AG04449 (cell line): ENCODE measurements at regions not wholly inside any gene's neighbourhood (a gene's known extent, or its start where the extent isn't known, plus 50 kb on each side); places are given as distances from the start of the nearest gene placed in this dataset.

Source experiments
- CTCF ChIA-PET: fragments of 350-600 bp; formaldehyde crosslinking; extraction: SDS; loops from one replicate; lab custom pipeline; 2021; ENCODE audit warnings: antibody characterized with exemption; lab: Yijun Ruan, JAX
- POLR2A ChIA-PET: fragments of 400-600, 350-600 bp; formaldehyde crosslinking; extraction: SDS; loops from one replicate; lab custom pipeline; 2020; ENCODE audit warnings: antibody characterized with exemption, inconsistent platforms; lab: Yijun Ruan, JAX
- DNase-seq: peaks from one replicate; pipeline ENCODE4 v3.0.0-alpha.2; 2010; ENCODE audit warnings: low read depth, low spot score
- H3K4me3 ChIP-seq: 2 replicates; pipeline ENCODE4 v1.5.1; 2011; ENCODE audit warnings: low read depth, mild to moderate bottlenecking, control low read depth, low read length
- TF ChIP-seq, protein P1 (sequence below): IDR thresholded peaks from one replicate; pipeline ENCODE4 v1.5.1; 2011; ENCODE audit warnings: mild to moderate bottlenecking, moderate library complexity, low read length, control low read depth, inconsistent platforms; ENCODE audit not compliant: insufficient read depth; ENCODE audit errors: missing control alignments

GRCh38 chr11:33410086-33410765 is 153.0 kb downstream of the HIPK3 start:
- TF ChIP-seq, protein P1, sequence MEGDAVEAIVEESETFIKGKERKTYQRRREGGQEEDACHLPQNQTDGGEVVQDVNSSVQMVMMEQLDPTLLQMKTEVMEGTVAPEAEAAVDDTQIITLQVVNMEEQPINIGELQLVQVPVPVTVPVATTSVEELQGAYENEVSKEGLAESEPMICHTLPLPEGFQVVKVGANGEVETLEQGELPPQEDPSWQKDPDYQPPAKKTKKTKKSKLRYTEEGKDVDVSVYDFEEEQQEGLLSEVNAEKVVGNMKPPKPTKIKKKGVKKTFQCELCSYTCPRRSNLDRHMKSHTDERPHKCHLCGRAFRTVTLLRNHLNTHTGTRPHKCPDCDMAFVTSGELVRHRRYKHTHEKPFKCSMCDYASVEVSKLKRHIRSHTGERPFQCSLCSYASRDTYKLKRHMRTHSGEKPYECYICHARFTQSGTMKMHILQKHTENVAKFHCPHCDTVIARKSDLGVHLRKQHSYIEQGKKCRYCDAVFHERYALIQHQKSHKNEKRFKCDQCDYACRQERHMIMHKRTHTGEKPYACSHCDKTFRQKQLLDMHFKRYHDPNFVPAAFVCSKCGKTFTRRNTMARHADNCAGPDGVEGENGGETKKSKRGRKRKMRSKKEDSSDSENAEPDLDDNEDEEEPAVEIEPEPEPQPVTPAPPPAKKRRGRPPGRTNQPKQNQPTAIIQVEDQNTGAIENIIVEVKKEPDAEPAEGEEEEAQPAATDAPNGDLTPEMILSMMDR: no peak
- ChIA-PET POLR2A (no interaction called here), CTCF (interaction anchor here (2.4 kb wide), 1 partner anchor 10 kb away, joined by 8 read pairs; no protein-coding TSS in a partner anchor)
- DNase-seq: no peak
- no peak overlapping the region for H3K4me3 ChIP-seq
